Activated T-cell treated with anti-CD3 and anti-CD28 coated beads for 48 hours (primary cell): ENCODE measurements at regions not wholly inside any gene's neighbourhood (a gene's known extent, or its start where the extent isn't known, plus 50 kb on each side); places are given as distances from the start of the nearest gene placed in this dataset.
"Not testable (repeated sequence)": the region's sequence is repeated elsewhere in the genome, so short reads cannot be mapped to it uniquely, and the experiment has no call there.

ENCODE experiments used
- DNase-seq: peaks from one replicate; pipeline ENCODE4 v3.0.0-alpha.2; 2020; ENCODE audit warnings: low read depth

- DNase-seq: no peak
Measured at GRCh38 chr2:4139316-4139715, 435.9 kb downstream of the DCDC2C start.

- DNase-seq: no peak
Measured at GRCh38 chr2:4139731-4140130, 436.4 kb downstream of the DCDC2C start.

GRCh38 chr2:4140281-4140970 lies 437.1 kb downstream of the DCDC2C start:
- DNase-seq: no peak

GRCh38 chr2:4144731-4145130 lies 441.4 kb downstream of the DCDC2C start:
- DNase-seq: no peak

- DNase-seq: no peak
Measured at GRCh38 chr2:4151521-4151920, 448.1 kb downstream of the DCDC2C start.

- DNase-seq: no peak
Measured at GRCh38 chr2:4152051-4152450, 448.7 kb downstream of the DCDC2C start.

GRCh38 chr2:4168834-4169233 lies 465.5 kb downstream of the DCDC2C start:
- no peak for DNase-seq

- DNase-seq: no peak
Measured at GRCh38 chr2:4174796-4175195, 471.4 kb downstream of the DCDC2C start.

- no peak for DNase-seq
Measured at GRCh38 chr2:4175343-4175742, 472.0 kb downstream of the DCDC2C start.

- no peak for DNase-seq
Measured at GRCh38 chr2:4180631-4181030, 477.3 kb downstream of the DCDC2C start.

GRCh38 chr2:4181062-4181461 lies 477.7 kb downstream of the DCDC2C start:
- no peak for DNase-seq

- DNase-seq: no peak
Measured at GRCh38 chr2:4188561-4188960, 485.2 kb downstream of the DCDC2C start.

GRCh38 chr2:4190548-4190947 lies 487.2 kb downstream of the DCDC2C start:
- no peak for DNase-seq

- no peak for DNase-seq
Measured at GRCh38 chr2:4192119-4192518, 488.7 kb downstream of the DCDC2C start.

GRCh38 chr2:4214444-4215205 lies 511.2 kb downstream of the DCDC2C start:
- no peak for DNase-seq

GRCh38 chr2:4217737-4218136 lies 514.4 kb downstream of the DCDC2C start:
- no peak for DNase-seq

- no peak for DNase-seq
Measured at GRCh38 chr2:4219101-4219500, 515.7 kb downstream of the DCDC2C start.

GRCh38 chr2:4219571-4219970 lies 516.2 kb downstream of the DCDC2C start:
- DNase-seq: no peak

- DNase-seq: no peak
Measured at GRCh38 chr2:4221434-4221833, 518.1 kb downstream of the DCDC2C start.

- no peak for DNase-seq
Measured at GRCh38 chr2:4221845-4222244, 518.5 kb downstream of the DCDC2C start.

- DNase-seq: not testable (repeated sequence)
Measured at GRCh38 chr2:4244422-4244821, 541.0 kb downstream of the DCDC2C start.

GRCh38 chr2:4246364-4247131 lies 543.2 kb downstream of the DCDC2C start:
- no peak for DNase-seq

- DNase-seq: no peak
Measured at GRCh38 chr2:4247791-4248190, 544.4 kb downstream of the DCDC2C start.
